HEK293T (cell line): ENCODE measurements at regions not wholly inside any gene's neighbourhood (a gene's known extent, or its start where the extent isn't known, plus 50 kb on each side); places are given as distances from the start of the nearest gene placed in this dataset.
"Not testable (repeated sequence)": the region's sequence is repeated elsewhere in the genome, so short reads cannot be mapped to it uniquely, and the experiment has no call there.

Experiments
- FOXM1 ChIP-seq: fragments of 450-650 bp; IDR thresholded peaks from 2 replicates; pipeline ENCODE4 v1.6.1; 2017; ENCODE audit warnings: mild to moderate bottlenecking, borderline replicate concordance
- L3MBTL2 ChIP-seq: fragments of 450-650 bp; conservative IDR thresholded peaks from 2 replicates; pipeline ENCODE4 v1.6.1; 2016; ENCODE audit warnings: mild to moderate bottlenecking
- LEF1 ChIP-seq: fragments of 450-650 bp; IDR thresholded peaks from 2 replicates; pipeline ENCODE4 v1.6.1; 2017; ENCODE audit warnings: mild to moderate bottlenecking, borderline replicate concordance
- SP1 ChIP-seq: fragments of 450-650 bp; IDR thresholded peaks from 2 replicates; pipeline ENCODE4 v1.6.1; 2017

- not testable (repeated sequence) for TF ChIP-seq L3MBTL2, FOXM1, SP1, LEF1
Observed at GRCh38 chr7:91576459-91576858, 304.0 kb downstream of the MTERF1 start.
